Tibial artery (tissue), 4 donors: ENCODE measurements at regions not wholly inside any gene's neighbourhood (a gene's known extent, or its start where the extent isn't known, plus 50 kb on each side); places are given as distances from the start of the nearest gene placed in this dataset.
"Not testable (repeated sequence)": the region's sequence is repeated elsewhere in the genome, so short reads cannot be mapped to it uniquely, and the experiment has no call there.

ENCODE experiments used
- DNase-seq, 2 donors: peaks; one replicate each; pipeline ENCODE4 v3.0.0-alpha.2; 2019
- H3K27ac ChIP-seq, 2 donors: fragments of 200-600 bp; sonication (generic) in 1 of 2; 1 replicate in 1 of 2; 2 replicates in 1 of 2; pipeline ENCODE4 v1.5.1; 2018 to 2019; ENCODE audit warnings: mild to moderate bottlenecking in 1 of 2
- H3K27me3 ChIP-seq, 2 donors: fragments of 200-600 bp; sonication (generic) in 1 of 2; one replicate each; pipeline versions ENCODE4 v1.5.1 to v1.6.0; 2016 to 2019
- H3K36me3 ChIP-seq, 3 donors: fragments of 200-600 bp; sonication (generic) in 2 of 3; one replicate each; pipeline ENCODE4 v1.5.1; 2016 to 2019; ENCODE audit warnings: mild to moderate bottlenecking in 2 of 3
- H3K4me1 ChIP-seq, 4 donors: fragments of 200-600 bp; sonication (generic) in 2 of 4; 1 replicate in 3 of 4; 2 replicates in 1 of 4; pipeline ENCODE4 v1.5.1; 2016 to 2019
- H3K4me3 ChIP-seq, 2 donors: fragments of 200-600 bp; sonication (generic) in 1 of 2; 1 replicate in 1 of 2; 2 replicates in 1 of 2; pipeline ENCODE4 v1.5.1; 2018 to 2019; ENCODE audit warnings: mild to moderate bottlenecking in 2 of 2
- H3K9me3 ChIP-seq, 3 donors: fragments of 200-600 bp; sonication (generic) in 1 of 3; one replicate each; pipeline ENCODE4 v1.5.1; 2016 to 2019
- CTCF ChIP-seq, 2 experiments: fragments of 200-600 bp in 1 of 2; fragments of 450-650 bp in 1 of 2; IDR thresholded peaks; one replicate each; pipeline ENCODE4 v1.5.1; 2017 to 2019; ENCODE audit warnings: antibody characterized with exemption in 2 of 2, mild to moderate bottlenecking in 1 of 2, moderate library complexity in 1 of 2
- intact Hi-C: fragments of 100-400 bp; cut with DNase I; formaldehyde crosslinking; loops from one replicate; pipeline ENCODE4 v1.15.0; 2023; ENCODE audit warnings: low total_unique reads

GRCh38 chr2:15758848-15759247 is 167.2 kb downstream of the DDX1 start:
- intact Hi-C loops: no loop called here
- TF ChIP-seq CTCF (IDR thresholded peaks at IDR 0.05): no peak
- Histone ChIP-seq H3K27ac (no peak overlapping the region), H3K9me3 (no peaks in the 10 kb centered on the region), H3K4me1 (no peaks in the 10 kb centered on the region), H3K4me3 (no peak overlapping the region), H3K36me3 (no peaks in the 10 kb centered on the region), H3K27me3 (peaks cover 0 to 2% of the 10 kb centered on the region in 2 donors)
- no peak for DNase-seq

- Histone ChIP-seq H3K27ac (no peak overlapping the region), H3K4me1 (no peaks in the 10 kb centered on the region), H3K9me3 (no peaks in the 10 kb centered on the region), H3K36me3 (no peaks in the 10 kb centered on the region), H3K27me3 (peaks cover 0 to 2% of the 10 kb centered on the region in 2 donors), H3K4me3 (no peak overlapping the region)
- intact Hi-C loops: no loop called here
- TF ChIP-seq CTCF (IDR thresholded peaks at IDR 0.05): no peak
- no peak for DNase-seq
These were observed 167.7 kb downstream of the DDX1 start for GRCh38 chr2:15759385-15759784.

- H3K4me1 ChIP-seq, intact Hi-C loops, DNase-seq: not testable (repeated sequence)
These were observed 168.1 kb downstream of the DDX1 start for GRCh38 chr2:15759791-15760190.

GRCh38 chr2:15760232-15760910 is 168.7 kb downstream of the DDX1 start:
- Histone ChIP-seq H3K4me3 (no peak overlapping the region), H3K4me1 (no peaks in the 10 kb centered on the region), H3K9me3 (no peaks in the 10 kb centered on the region), H3K27ac (no peak overlapping the region), H3K36me3 (no peaks in the 10 kb centered on the region), H3K27me3 (peaks cover 0 to 2% of the 10 kb centered on the region in 2 donors)
- no peak for TF ChIP-seq CTCF (IDR thresholded peaks at IDR 0.05)
- intact Hi-C loops: no loop called here
- DNase-seq: no peak

More at GRCh38 chr2:15759791-15760190, 168.1 kb downstream of the DDX1 start:
- H3K27ac ChIP-seq, H3K4me3 ChIP-seq, H3K36me3 ChIP-seq, H3K27me3 ChIP-seq, H3K9me3 ChIP-seq: not testable (repeated sequence)

- Histone ChIP-seq H3K27ac (no peak overlapping the region), H3K27me3 (peaks cover 0 to 2% of the 10 kb centered on the region in 2 donors), H3K4me3 (no peak overlapping the region), H3K36me3 (no peaks in the 10 kb centered on the region), H3K4me1 (no peaks in the 10 kb centered on the region), H3K9me3 (no peaks in the 10 kb centered on the region)
- DNase-seq: no peak
- intact Hi-C loops: no loop called here
- TF ChIP-seq CTCF (IDR thresholded peaks at IDR 0.05): no peak
These were observed 169.4 kb downstream of the DDX1 start for GRCh38 chr2:15761056-15761455.

- H3K27me3 ChIP-seq: peaks cover 0 to 2% of the 10 kb centered on the region in 2 donors
- intact Hi-C loops: no loop called here
- DNase-seq: no peak
- H3K9me3 ChIP-seq: no peaks in the 10 kb centered on the region
- H3K36me3 ChIP-seq: no peaks in the 10 kb centered on the region
- no peak overlapping the region for H3K27ac ChIP-seq
- no peak overlapping the region for H3K4me3 ChIP-seq
- TF ChIP-seq CTCF (IDR thresholded peaks at IDR 0.05): no peak
- no peaks in the 10 kb centered on the region for H3K4me1 ChIP-seq
These were observed 170.2 kb downstream of the DDX1 start for GRCh38 chr2:15761910-15762309.
